22Rv1 (cell line): ENCODE measurements at regions not wholly inside any gene's neighbourhood (a gene's known extent, or its start where the extent isn't known, plus 50 kb on each side); places are given as distances from the start of the nearest gene placed in this dataset.

Experiments
- CTCF ChIP-seq: fragments of 450-650 bp; IDR thresholded peaks from 2 replicates; pipeline ENCODE4 v1.5.1; 2017; ENCODE audit warnings: mild to moderate bottlenecking
- ZFX ChIP-seq: fragments of 450-650 bp; IDR thresholded peaks from 2 replicates; pipeline ENCODE4 v1.6.1; 2017; ENCODE audit warnings: antibody characterized with exemption, borderline replicate concordance

- TF ChIP-seq CTCF = no peak
- no peak for TF ChIP-seq ZFX
Measured at GRCh38 chr1:68324316-68324715, 92.0 kb upstream of the WLS start.
